ENCODE measurements at regions not wholly inside any gene's neighbourhood (a gene's known extent, or its start where the extent isn't known, plus 50 kb on each side); places are given as distances from the start of the nearest gene placed in this dataset.

DNA sequence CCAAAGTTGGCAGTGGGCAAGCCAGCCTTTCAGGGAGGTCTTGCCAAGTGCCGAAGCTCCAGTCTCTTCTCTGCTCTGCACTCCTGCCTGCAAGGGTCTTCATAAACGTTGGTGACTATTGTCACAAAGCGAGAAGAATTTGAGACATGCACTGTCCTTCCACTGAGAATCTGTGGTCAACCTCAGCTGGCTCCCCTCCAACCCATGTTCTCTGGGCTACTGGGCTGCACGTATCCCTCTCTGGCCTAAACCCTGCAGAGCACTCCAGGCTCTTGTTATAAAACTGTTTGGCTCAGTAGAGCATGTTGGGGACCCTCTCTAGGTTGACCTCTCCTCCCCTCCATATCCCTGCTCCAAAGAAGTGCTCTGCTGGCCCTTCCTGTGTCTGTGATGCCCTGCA is 260.4 kb upstream of the NFE2L3 start:
- TF ChIP-seq, protein P1, sequence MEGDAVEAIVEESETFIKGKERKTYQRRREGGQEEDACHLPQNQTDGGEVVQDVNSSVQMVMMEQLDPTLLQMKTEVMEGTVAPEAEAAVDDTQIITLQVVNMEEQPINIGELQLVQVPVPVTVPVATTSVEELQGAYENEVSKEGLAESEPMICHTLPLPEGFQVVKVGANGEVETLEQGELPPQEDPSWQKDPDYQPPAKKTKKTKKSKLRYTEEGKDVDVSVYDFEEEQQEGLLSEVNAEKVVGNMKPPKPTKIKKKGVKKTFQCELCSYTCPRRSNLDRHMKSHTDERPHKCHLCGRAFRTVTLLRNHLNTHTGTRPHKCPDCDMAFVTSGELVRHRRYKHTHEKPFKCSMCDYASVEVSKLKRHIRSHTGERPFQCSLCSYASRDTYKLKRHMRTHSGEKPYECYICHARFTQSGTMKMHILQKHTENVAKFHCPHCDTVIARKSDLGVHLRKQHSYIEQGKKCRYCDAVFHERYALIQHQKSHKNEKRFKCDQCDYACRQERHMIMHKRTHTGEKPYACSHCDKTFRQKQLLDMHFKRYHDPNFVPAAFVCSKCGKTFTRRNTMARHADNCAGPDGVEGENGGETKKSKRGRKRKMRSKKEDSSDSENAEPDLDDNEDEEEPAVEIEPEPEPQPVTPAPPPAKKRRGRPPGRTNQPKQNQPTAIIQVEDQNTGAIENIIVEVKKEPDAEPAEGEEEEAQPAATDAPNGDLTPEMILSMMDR (IDR thresholded peaks at IDR 0.05): no peak
- TF ChIP-seq POLR2A (IDR thresholded peaks at IDR 0.05): no peak
